CD4-positive, alpha-beta T cell (primary cell): ENCODE measurements at regions not wholly inside any gene's neighbourhood (a gene's known extent, or its start where the extent isn't known, plus 50 kb on each side); places are given as distances from the start of the nearest gene placed in this dataset.

Source experiments
- ATAC-seq: fragments of 200-7000 bp; cut with Tn5 transposase; one replicate; pipeline ENCODE4 v1.10.0; 2022; ENCODE audit warnings: mild to moderate bottlenecking; ENCODE audit not compliant: poor library complexity
- CTCF ChIA-PET: fragments of 350-600 bp; sonication (Branson Sonifier 250); formaldehyde crosslinking; loops from one replicate; lab custom pipeline; 2021; ENCODE audit warnings: antibody characterized with exemption, inconsistent platforms; lab: Charles Lee
- POLR2A ChIA-PET: fragments of 350-600 bp; sonication (Branson Sonifier 250); formaldehyde crosslinking; loops from one replicate; lab custom pipeline; 2021; ENCODE audit warnings: antibody characterized with exemption, inconsistent platforms; lab: Charles Lee
- DNase-seq, 14 experiments: peaks; one replicate each; pipeline ENCODE4 v3.0.0-alpha.2; 2013 to 2020; ENCODE audit warnings: mixed read lengths in 2 of 14
- H3K27ac ChIP-seq, 2 donors: one replicate each; pipeline versions ENCODE4 v1.5.1 to v1.7.0; 2013; ENCODE audit warnings: low read length in 2 of 2, low read depth in 1 of 2, mild to moderate bottlenecking in 1 of 2
- H3K27me3 ChIP-seq, 2 experiments: 1 replicate in 1 of 2; 2 replicates in 1 of 2; pipeline versions ENCODE4 v1.6.1 to v1.7.0; 2013; ENCODE audit warnings: low read length in 2 of 2, control low read depth in 1 of 2, mild to moderate bottlenecking in 1 of 2, moderate library complexity in 1 of 2; ENCODE audit not compliant: insufficient read depth in 2 of 2, control insufficient read depth in 1 of 2
- H3K36me3 ChIP-seq: one replicate; pipeline ENCODE4 v1.6.1; 2013; ENCODE audit warnings: low read length, control low read depth; ENCODE audit not compliant: insufficient read depth
- H3K4me1 ChIP-seq: one replicate; pipeline ENCODE4 v1.6.1; 2013; ENCODE audit warnings: low read length, control low read depth; ENCODE audit not compliant: insufficient read depth
- H3K4me3 ChIP-seq: one replicate; pipeline ENCODE4 v1.5.1; 2013; ENCODE audit warnings: mild to moderate bottlenecking, low read length, moderate library complexity
- H3K9me3 ChIP-seq, 2 experiments: 1 replicate in 1 of 2; 2 replicates in 1 of 2; pipeline versions ENCODE4 v1.6.1 to v1.7.0; 2013; ENCODE audit warnings: low read length in 2 of 2, mild to moderate bottlenecking in 2 of 2, control low read depth in 1 of 2, moderate library complexity in 1 of 2; ENCODE audit not compliant: control insufficient read depth in 1 of 2, insufficient read depth in 1 of 2
- H3K27ac Mint-ChIP-seq: one replicate; pipeline ENCODE4 v1.8.0; 2020; ENCODE audit warnings: mixed read lengths
- H3K27me3 Mint-ChIP-seq: one replicate; pipeline ENCODE4 v1.8.0; 2021; ENCODE audit warnings: mixed read lengths
- H3K36me3 Mint-ChIP-seq: one replicate; pipeline ENCODE4 v1.8.0; 2021; ENCODE audit warnings: low read depth, mixed read lengths
- H3K4me1 Mint-ChIP-seq: one replicate; pipeline ENCODE4 v1.8.0; 2021; ENCODE audit warnings: low read depth, mixed read lengths
- H3K4me3 Mint-ChIP-seq: one replicate; pipeline ENCODE4 v1.8.0; 2020; ENCODE audit warnings: mild to moderate bottlenecking, mixed read lengths
- H3K9me3 Mint-ChIP-seq: one replicate; pipeline ENCODE4 v1.8.0; 2020; ENCODE audit warnings: mixed read lengths
- CTCF ChIP-seq: fragments of 200-600 bp; IDR thresholded peaks from one replicate; pipeline ENCODE4 v1.8.0; 2022; ENCODE audit warnings: antibody characterized with exemption, mild to moderate bottlenecking
- intact Hi-C, 2 experiments: fragments of 100-400 bp; cut with DNase I in 1 of 2; cut with micrococcal nuclease in 1 of 2; formaldehyde crosslinking; loops; one replicate each; pipeline versions ENCODE4 v1.15.1 to v1.9.0; 2023 to 2025; cut with DNase I, micrococcal nuclease

DNA sequence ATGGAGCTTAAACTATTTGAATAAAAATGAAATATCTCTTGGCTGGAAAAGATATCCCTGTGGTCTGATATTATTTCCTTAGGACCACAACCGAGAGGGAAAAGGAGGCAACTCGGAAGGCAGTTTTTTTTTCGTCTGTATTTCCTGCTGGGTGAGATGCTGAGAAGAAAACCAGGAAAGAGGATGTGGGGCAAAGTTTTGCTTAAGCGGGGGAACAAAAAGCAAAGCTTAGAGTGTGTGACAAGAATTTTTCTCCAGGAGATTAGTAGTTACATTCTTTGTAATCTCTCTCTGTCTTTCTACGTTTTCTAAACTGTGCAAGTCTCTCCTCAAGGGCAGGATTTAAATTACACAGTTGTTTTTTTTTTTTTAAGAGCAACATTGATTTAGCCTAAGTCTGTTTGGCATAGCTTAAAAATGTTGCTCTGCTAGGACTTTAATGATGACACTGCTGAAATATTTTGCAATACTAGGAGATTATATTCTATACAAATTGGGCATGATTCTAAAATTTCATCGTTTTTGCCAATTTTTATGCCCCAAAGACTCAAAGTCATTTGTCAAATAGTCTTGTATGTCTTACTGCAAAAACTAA, 258.5 kb downstream of the KCNS3 start:
- no peak overlapping the region for H3K4me3 Mint-ChIP-seq
- H3K27me3 Mint-ChIP-seq = no peaks in the 10 kb centered on the region
- TF ChIP-seq CTCF = no peak
- DNase-seq = no peak
- H3K9me3 ChIP-seq = no peaks in the 10 kb centered on the region
- H3K27ac Mint-ChIP-seq = no peak overlapping the region
- ATAC-seq = no peak
- no peaks in the 10 kb centered on the region for H3K27me3 ChIP-seq
- ChIA-PET POLR2A (no interaction called here), CTCF (no interaction called here)
- H3K4me1 ChIP-seq = no peaks in the 10 kb centered on the region
- intact Hi-C loops = no loop called here
- H3K36me3 Mint-ChIP-seq = no peaks in the 10 kb centered on the region
- H3K4me1 Mint-ChIP-seq = peaks cover 13% of the 10 kb centered on the region
- H3K9me3 Mint-ChIP-seq = no peaks in the 10 kb centered on the region
- no peaks in the 10 kb centered on the region for H3K36me3 ChIP-seq
- no peak overlapping the region for H3K4me3 ChIP-seq
- no peak overlapping the region for H3K27ac ChIP-seq

DNA sequence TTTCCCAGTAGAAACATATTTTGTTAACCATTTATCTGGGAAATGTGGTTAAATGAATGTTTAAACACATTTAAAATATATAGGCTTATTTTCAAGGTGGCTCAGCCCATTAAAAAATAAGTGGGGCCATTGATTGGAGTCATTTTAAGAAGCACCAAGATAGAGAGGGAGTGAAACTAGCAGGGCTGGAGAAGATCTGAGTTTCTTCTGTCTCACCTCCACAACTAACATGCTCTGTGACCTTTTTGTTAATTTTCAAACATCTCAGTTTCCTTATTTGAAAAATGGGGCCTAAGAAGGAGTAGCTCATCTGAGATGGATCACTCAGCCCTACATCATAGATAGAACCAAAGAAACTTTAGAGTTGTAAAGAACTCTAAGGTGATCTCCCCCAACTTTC, 254.8 kb downstream of the KCNS3 start:
- H3K27ac Mint-ChIP-seq = no peak overlapping the region
- H3K4me3 ChIP-seq = no peak overlapping the region
- no peak for TF ChIP-seq CTCF
- intact Hi-C loops = no loop called here
- no peak overlapping the region for H3K4me3 Mint-ChIP-seq
- CTCF ChIA-PET = no interaction called here
- DNase-seq (no peak), ATAC-seq (no peak)
- POLR2A ChIA-PET = no interaction called here
- H3K4me1 ChIP-seq = no peaks in the 10 kb centered on the region
- H3K27me3 ChIP-seq = no peaks in the 10 kb centered on the region
- no peaks in the 10 kb centered on the region for H3K9me3 ChIP-seq
- H3K9me3 Mint-ChIP-seq = no peaks in the 10 kb centered on the region
- H3K27me3 Mint-ChIP-seq = no peaks in the 10 kb centered on the region
- no peaks in the 10 kb centered on the region for H3K36me3 Mint-ChIP-seq
- H3K27ac ChIP-seq = no peak overlapping the region
- H3K36me3 ChIP-seq = no peaks in the 10 kb centered on the region
- H3K4me1 Mint-ChIP-seq = peaks cover 13% of the 10 kb centered on the region

DNA sequence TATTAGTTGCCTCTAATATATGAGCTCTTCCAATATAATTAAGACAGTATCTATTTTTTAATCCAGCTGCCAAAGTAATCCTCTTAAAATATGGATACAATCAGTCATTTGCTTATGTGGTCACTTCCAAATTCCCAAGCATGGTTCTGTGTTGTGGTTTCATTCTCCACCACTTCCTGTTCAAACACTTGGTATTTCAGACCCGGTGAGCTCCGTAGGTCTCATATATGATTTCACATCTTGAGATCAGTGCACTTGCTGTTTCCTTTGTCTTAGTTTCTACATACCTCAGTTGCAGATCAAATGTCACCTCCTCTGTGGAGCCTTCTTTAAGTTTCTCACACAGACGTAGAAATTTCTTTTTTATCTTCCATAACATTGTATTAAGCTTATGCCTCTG, 254.2 kb downstream of the KCNS3 start:
- ChIA-PET CTCF (interaction anchor here (0.7 kb wide), 1 partner anchor 1628 kb away, joined by 3 read pairs; no protein-coding TSS in a partner anchor), POLR2A (no interaction called here)
- Mint-ChIP-seq H3K9me3 (no peaks in the 10 kb centered on the region), H3K4me1 (peaks cover 13% of the 10 kb centered on the region), H3K36me3 (no peaks in the 10 kb centered on the region), H3K4me3 (no peak overlapping the region), H3K27me3 (peaks cover 2% of the 10 kb centered on the region), H3K27ac (no peak overlapping the region)
- no peaks in the 10 kb centered on the region for H3K36me3 ChIP-seq
- TF ChIP-seq CTCF = no peak
- H3K9me3 ChIP-seq = no peaks in the 10 kb centered on the region
- no peaks in the 10 kb centered on the region for H3K27me3 ChIP-seq
- no peak for DNase-seq
- H3K4me3 ChIP-seq = no peak overlapping the region
- intact Hi-C loops = no loop called here
- H3K4me1 ChIP-seq = no peaks in the 10 kb centered on the region
- no peak overlapping the region for H3K27ac ChIP-seq
- no peak for ATAC-seq
